MM.1S (cell line): ENCODE measurements at regions not wholly inside any gene's neighbourhood (a gene's known extent, or its start where the extent isn't known, plus 50 kb on each side); places are given as distances from the start of the nearest gene placed in this dataset.

Experiments used
- DNase-seq: peaks from one replicate; pipeline ENCODE4 v3.0.0-alpha.2; 2015
- H2AFZ ChIP-seq: fragments of 300-600 bp; sonication (generic); 2 replicates; pipeline ENCODE4 v1.6.0; 2016; ENCODE audit warnings: antibody characterized with exemption, low read length
- H3F3A ChIP-seq: fragments of 300-600 bp; sonication (generic); 2 replicates; pipeline ENCODE4 v1.6.1; 2016; ENCODE audit warnings: mild to moderate bottlenecking, antibody characterized with exemption, low read length, moderate library complexity, mixed read lengths; ENCODE audit not compliant: insufficient read depth
- H3K27ac ChIP-seq: fragments of 300-600 bp; sonication (generic); 2 replicates; pipeline ENCODE4 v1.5.1; 2016; ENCODE audit warnings: mild to moderate bottlenecking, low read length
- H3K27me3 ChIP-seq: fragments of 300-600 bp; sonication (generic); replicated peaks from 2 replicates; pipeline ENCODE4 v1.6.0; 2016; ENCODE audit warnings: low read length; ENCODE audit not compliant: insufficient read depth
- H3K36me3 ChIP-seq: fragments of 300-600 bp; sonication (generic); replicated peaks from 2 replicates; pipeline ENCODE4 v1.6.1; 2016; ENCODE audit warnings: mild to moderate bottlenecking, low read length, mixed read lengths; ENCODE audit not compliant: insufficient read depth
- H3K4me1 ChIP-seq: fragments of 300-600 bp; sonication (generic); 2 replicates; pipeline ENCODE4 v1.6.1; 2016; ENCODE audit warnings: low read length, mixed read lengths
- H3K4me2 ChIP-seq: fragments of 300-600 bp; sonication (generic); 2 replicates; pipeline ENCODE4 v1.6.0; 2016; ENCODE audit warnings: low read depth, low read length
- H3K4me3 ChIP-seq: fragments of 300-600 bp; sonication (generic); 2 replicates; pipeline ENCODE4 v1.5.1; 2016; ENCODE audit warnings: low read length, mixed read lengths
- H3K79me2 ChIP-seq: fragments of 300-600 bp; sonication (generic); 2 replicates; pipeline ENCODE4 v1.6.1; 2016; ENCODE audit warnings: mixed run types, low read length, mixed read lengths
- H3K9ac ChIP-seq: fragments of 300-600 bp; sonication (generic); 2 replicates; pipeline ENCODE4 v1.6.1; 2016; ENCODE audit warnings: low read length, mixed read lengths
- H3K9me2 ChIP-seq: fragments of 300-600 bp; sonication (generic); replicated peaks from 2 replicates; pipeline ENCODE4 v1.6.1; 2016; ENCODE audit warnings: mild to moderate bottlenecking, low read length, mixed read lengths; ENCODE audit not compliant: insufficient read depth
- H3K9me3 ChIP-seq: fragments of 300-600 bp; sonication (generic); replicated peaks from 2 replicates; pipeline ENCODE4 v1.6.1; 2016; ENCODE audit warnings: mild to moderate bottlenecking, low read length, mixed read lengths; ENCODE audit not compliant: insufficient read depth
- H4K20me1 ChIP-seq: fragments of 300-600 bp; sonication (generic); 2 replicates; pipeline ENCODE4 v1.6.1; 2016; ENCODE audit warnings: mild to moderate bottlenecking, low read length, moderate library complexity, mixed read lengths; ENCODE audit not compliant: insufficient read depth
- CTCF ChIP-seq: fragments of 300-600 bp; sonication (generic); IDR thresholded peaks from 2 replicates; pipeline ENCODE4 v1.5.1; 2016; ENCODE audit warnings: antibody characterized with exemption, low read length, mixed read lengths
- EZH2 ChIP-seq: fragments of 300-600 bp; sonication (generic); optimal IDR thresholded peaks from 2 replicates; pipeline ENCODE3; 2017; ENCODE audit warnings: low read depth, mild to moderate bottlenecking, antibody characterized with exemption, low read length, mixed read lengths
- EZH2phosphoT487 ChIP-seq: fragments of 300-600 bp; sonication (generic); IDR thresholded peaks from 2 replicates; pipeline ENCODE4 v1.6.1; 2018; ENCODE audit warnings: antibody characterized with exemption, low read length

DNA sequence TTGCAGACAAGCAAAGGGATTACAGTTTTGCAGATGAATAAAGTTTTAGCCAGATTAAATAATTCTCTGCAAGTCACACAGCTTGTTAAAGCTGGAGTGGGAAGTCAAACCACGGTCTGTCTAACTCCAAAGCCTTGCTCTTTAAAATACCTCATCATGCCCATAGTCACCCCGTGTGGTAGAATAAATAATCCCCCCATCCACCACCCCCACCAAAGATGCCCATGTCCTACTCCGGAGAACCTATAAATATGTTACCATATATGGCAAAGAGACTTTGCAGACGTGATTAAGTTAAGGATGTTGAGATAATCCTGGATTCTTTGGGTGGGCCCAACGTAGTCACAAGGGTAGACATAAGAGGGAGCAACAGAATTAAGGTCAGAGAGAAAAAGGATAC is 118.7 kb downstream of the BEND2 start:
- no peaks in the 10 kb centered on the region for H3F3A ChIP-seq
- H3K9me3 ChIP-seq = no peaks in the 10 kb centered on the region
- no peak overlapping the region for H3K9ac ChIP-seq
- no peak overlapping the region for H3K4me3 ChIP-seq
- no peaks in the 10 kb centered on the region for H3K79me2 ChIP-seq
- DNase-seq = no peak
- H2AFZ ChIP-seq = no peak overlapping the region
- no peak for TF ChIP-seq EZH2
- TF ChIP-seq EZH2phosphoT487 = no peak
- no peak for TF ChIP-seq CTCF
- no peaks in the 10 kb centered on the region for H3K9me2 ChIP-seq
- H3K27ac ChIP-seq = no peak overlapping the region
- no peaks in the 10 kb centered on the region for H4K20me1 ChIP-seq
- H3K27me3 ChIP-seq = no peaks in the 10 kb centered on the region
- H3K4me2 ChIP-seq = no peak overlapping the region
- no peaks in the 10 kb centered on the region for H3K36me3 ChIP-seq
- no peaks in the 10 kb centered on the region for H3K4me1 ChIP-seq

DNA sequence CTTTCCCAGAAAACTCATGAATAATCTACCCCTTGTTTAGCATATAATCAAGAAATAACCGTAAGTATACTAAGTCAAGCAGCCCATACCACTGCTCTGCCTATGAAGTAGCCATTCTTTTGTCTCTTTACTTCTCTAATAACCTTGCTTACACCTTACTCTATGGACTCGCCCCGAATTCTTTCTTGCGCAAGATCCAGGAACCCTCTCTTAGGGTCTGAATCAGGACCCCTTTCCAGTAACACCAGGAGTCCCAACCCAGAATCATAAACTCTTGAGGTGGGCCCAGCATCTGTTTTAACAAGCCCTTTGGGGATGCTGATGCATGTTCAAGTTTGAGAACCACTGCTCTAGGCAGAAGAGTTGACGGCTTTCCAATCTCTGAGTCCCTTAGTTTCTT is 119.6 kb downstream of the BEND2 start:
- Histone ChIP-seq H4K20me1 (no peaks in the 10 kb centered on the region), H3K27me3 (no peaks in the 10 kb centered on the region), H3F3A (no peaks in the 10 kb centered on the region), H3K36me3 (no peaks in the 10 kb centered on the region), H3K27ac (no peak overlapping the region), H3K4me1 (no peaks in the 10 kb centered on the region), H3K4me2 (no peak overlapping the region), H3K9ac (no peak overlapping the region), H3K4me3 (no peak overlapping the region), H3K9me2 (no peaks in the 10 kb centered on the region), H2AFZ (no peak overlapping the region), H3K9me3 (no peaks in the 10 kb centered on the region), H3K79me2 (no peaks in the 10 kb centered on the region)
- DNase-seq = no peak
- TF ChIP-seq EZH2phosphoT487 = no peak

DNA sequence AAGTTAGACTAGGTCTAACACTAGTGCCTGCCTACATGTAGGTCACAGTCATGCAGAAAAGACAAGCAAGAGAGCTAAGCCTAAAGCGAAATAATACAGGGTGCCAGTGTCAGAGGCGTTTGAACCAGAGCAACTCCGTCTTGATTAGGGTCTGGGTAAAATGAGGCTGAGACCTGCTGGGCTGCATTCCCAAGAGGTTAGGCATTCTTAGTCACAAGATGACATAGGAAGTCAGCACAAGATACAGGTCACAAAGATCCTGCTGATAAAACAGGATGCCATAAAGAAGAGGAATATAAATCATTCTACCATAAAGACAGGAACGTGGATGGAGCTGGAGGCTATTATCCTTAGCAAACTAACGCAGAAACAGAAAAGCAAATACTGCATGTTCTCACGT is 120.9 kb downstream of the BEND2 start:
- Histone ChIP-seq H3K4me2 (no peak overlapping the region), H3K9ac (no peak overlapping the region), H4K20me1 (no peaks in the 10 kb centered on the region), H3K27ac (no peak overlapping the region), H3K4me1 (no peaks in the 10 kb centered on the region), H3K9me3 (no peaks in the 10 kb centered on the region), H2AFZ (no peak overlapping the region), H3K36me3 (no peaks in the 10 kb centered on the region), H3K4me3 (no peak overlapping the region), H3K79me2 (no peaks in the 10 kb centered on the region), H3F3A (no peaks in the 10 kb centered on the region), H3K9me2 (no peaks in the 10 kb centered on the region), H3K27me3 (no peaks in the 10 kb centered on the region)
- DNase-seq = no peak
- TF ChIP-seq EZH2 (no peak), CTCF (no peak), EZH2phosphoT487 (no peak)

DNA sequence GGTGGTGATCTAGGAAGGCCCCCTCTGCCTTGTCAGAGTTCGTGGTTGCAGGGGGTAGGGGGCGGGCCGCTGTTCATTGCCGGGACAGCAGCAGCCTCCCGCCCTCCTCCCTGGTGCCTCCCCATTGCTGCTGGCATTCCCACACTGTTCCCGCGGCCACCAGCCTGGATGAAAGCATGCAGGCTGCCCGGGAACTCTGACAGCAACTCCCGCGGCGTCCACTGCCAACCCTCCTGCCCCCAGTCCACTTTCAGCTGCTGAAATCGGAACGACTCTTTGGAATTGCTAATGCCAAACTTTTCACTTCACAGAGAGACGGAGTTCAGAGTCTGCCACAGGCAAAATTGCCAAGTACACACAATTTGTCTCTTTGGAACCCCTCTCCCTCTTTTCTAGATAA is 121.9 kb downstream of the BEND2 start:
- H3K79me2 ChIP-seq = no peaks in the 10 kb centered on the region
- no peak overlapping the region for H3K27ac ChIP-seq
- no peak overlapping the region for H2AFZ ChIP-seq
- H3K4me2 ChIP-seq = no peak overlapping the region
- no peaks in the 10 kb centered on the region for H4K20me1 ChIP-seq
- TF ChIP-seq EZH2phosphoT487 (no peak), CTCF (no peak), EZH2 (no peak)
- H3K36me3 ChIP-seq = no peaks in the 10 kb centered on the region
- H3K9me2 ChIP-seq = no peaks in the 10 kb centered on the region
- no peaks in the 10 kb centered on the region for H3K27me3 ChIP-seq
- no peak for DNase-seq
- H3K9ac ChIP-seq = no peak overlapping the region
- no peaks in the 10 kb centered on the region for H3K4me1 ChIP-seq
- H3F3A ChIP-seq = no peaks in the 10 kb centered on the region
- H3K9me3 ChIP-seq = no peaks in the 10 kb centered on the region
- H3K4me3 ChIP-seq = no peak overlapping the region
